Loucy (cell line): ENCODE measurements at regions not wholly inside any gene's neighbourhood (a gene's known extent, or its start where the extent isn't known, plus 50 kb on each side); places are given as distances from the start of the nearest gene placed in this dataset.

Experiments
- H2AFZ ChIP-seq: fragments of 200-600 bp; sonication (generic); 2 replicates; pipeline ENCODE4 v1.6.0; 2016; ENCODE audit warnings: antibody characterized with exemption, mild to moderate bottlenecking, low read length, moderate library complexity
- H3F3A ChIP-seq: fragments of 200-600 bp; 2 replicates; pipeline ENCODE4 v1.6.0; 2016; ENCODE audit warnings: antibody characterized with exemption, low read depth, mild to moderate bottlenecking
- H3K27me3 ChIP-seq: fragments of 200-600 bp; sonication (generic); 2 replicates; pipeline ENCODE4 v1.6.1; 2014; ENCODE audit warnings: low read length, mild to moderate bottlenecking; ENCODE audit not compliant: insufficient read depth, poor library complexity, severe bottlenecking
- H3K36me3 ChIP-seq: fragments of 200-600 bp; sonication (generic); 2 replicates; pipeline ENCODE4 v1.6.1; 2016; ENCODE audit warnings: low read length; ENCODE audit not compliant: insufficient read depth
- H3K4me1 ChIP-seq: fragments of 200-600 bp; sonication (generic); 2 replicates; pipeline ENCODE4 v1.5.1; 2014; ENCODE audit warnings: low read length, mild to moderate bottlenecking; ENCODE audit not compliant: insufficient read depth, poor library complexity, severe bottlenecking
- H3K4me2 ChIP-seq: fragments of 200-600 bp; sonication (generic); 2 replicates; pipeline ENCODE4 v1.6.0; 2014; ENCODE audit warnings: antibody characterized with exemption, low read length, low read depth, mild to moderate bottlenecking; ENCODE audit not compliant: poor library complexity, severe bottlenecking
- H3K4me3 ChIP-seq: fragments of 200-600 bp; sonication (generic); 2 replicates; pipeline ENCODE4 v1.5.1; 2014; ENCODE audit warnings: low read length, mild to moderate bottlenecking, mixed read lengths; ENCODE audit not compliant: poor library complexity, severe bottlenecking
- H3K79me2 ChIP-seq: fragments of 200-600 bp; sonication (generic); 2 replicates; pipeline ENCODE4 v1.6.1; 2014; ENCODE audit warnings: low read length; ENCODE audit not compliant: insufficient read depth
- H3K9ac ChIP-seq: fragments of 200-600 bp; sonication (generic); 2 replicates; pipeline ENCODE4 v1.6.0; 2014; ENCODE audit warnings: mild to moderate bottlenecking, low read depth, low read length, moderate library complexity; ENCODE audit not compliant: poor library complexity, severe bottlenecking
- H3K9me2 ChIP-seq: fragments of 200-600 bp; sonication (generic); replicated peaks from 2 replicates; pipeline ENCODE4 v1.6.1; 2016; ENCODE audit warnings: low read depth, low read length, mixed read lengths
- H3K9me3 ChIP-seq: fragments of 200-600 bp; sonication (generic); 2 replicates; pipeline ENCODE4 v1.6.1; 2014; ENCODE audit warnings: mild to moderate bottlenecking, antibody characterized with exemption, low read length, low read depth; ENCODE audit not compliant: insufficient read depth
- H4K20me1 ChIP-seq: fragments of 200-600 bp; sonication (generic); 2 replicates; pipeline ENCODE4 v1.6.0; 2014; ENCODE audit warnings: antibody characterized with exemption, low read length, mild to moderate bottlenecking; ENCODE audit not compliant: insufficient read depth, poor library complexity, severe bottlenecking
- EZH2phosphoT487 ChIP-seq: fragments of 200-600 bp; IDR thresholded peaks from 2 replicates; pipeline ENCODE4 v1.6.1; 2018; ENCODE audit warnings: antibody characterized with exemption, mild to moderate bottlenecking, moderate library complexity, borderline replicate concordance
- TF ChIP-seq, protein P1 (sequence below): fragments of 200-600 bp; sonication (generic); conservative IDR thresholded peaks from 2 replicates; pipeline ENCODE4 v1.5.1; 2014; ENCODE audit warnings: mild to moderate bottlenecking, antibody characterized with exemption, low read length

DNA sequence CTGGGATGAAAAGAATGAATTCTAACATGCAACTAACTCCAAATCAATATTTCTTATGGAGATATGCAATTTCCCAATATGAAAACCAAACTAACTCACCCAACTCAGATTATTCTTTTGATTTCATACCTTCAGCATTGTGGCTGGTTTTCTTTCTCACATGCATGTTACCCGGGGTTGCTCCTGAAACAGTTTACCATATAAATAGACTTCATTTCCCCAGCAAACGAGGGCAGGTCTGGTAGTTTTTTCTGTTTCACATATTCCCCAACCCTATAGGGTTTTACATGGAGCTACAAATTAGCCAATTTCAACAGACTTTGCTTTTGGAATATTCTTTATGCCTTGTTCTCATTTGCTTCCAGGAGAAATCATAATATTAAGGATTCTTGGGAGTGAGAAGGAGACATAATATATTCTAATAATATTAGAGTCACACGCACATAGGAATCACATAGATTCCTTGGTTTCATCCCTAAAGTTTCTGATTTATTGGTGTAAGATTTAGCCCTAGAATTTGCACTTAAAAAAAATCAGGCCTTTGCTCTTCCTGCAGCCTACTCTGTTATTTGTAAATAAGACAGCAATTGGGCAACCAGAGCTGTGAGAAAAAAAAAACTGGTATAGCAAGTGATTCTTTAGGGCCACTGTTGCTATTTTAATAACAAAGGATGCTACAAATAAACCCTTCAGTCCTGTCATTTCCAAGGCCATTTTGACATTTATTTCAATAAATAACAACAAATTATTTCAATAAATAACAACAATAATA is 60.3 kb upstream of the FAM20A start:
- Histone ChIP-seq H3K9me2 (no peaks in the 10 kb centered on the region), H3K27me3 (no peaks in the 10 kb centered on the region), H3K36me3 (no peaks in the 10 kb centered on the region), H3K4me1 (no peaks in the 10 kb centered on the region), H3K4me2 (no peak overlapping the region), H3K4me3 (no peak overlapping the region), H3K9me3 (no peaks in the 10 kb centered on the region), H3K9ac (no peak overlapping the region), H2AFZ (no peak overlapping the region), H4K20me1 (no peaks in the 10 kb centered on the region), H3K79me2 (no peaks in the 10 kb centered on the region), H3F3A (no peaks in the 10 kb centered on the region)
- no peak for TF ChIP-seq EZH2phosphoT487
- TF ChIP-seq, protein P1, sequence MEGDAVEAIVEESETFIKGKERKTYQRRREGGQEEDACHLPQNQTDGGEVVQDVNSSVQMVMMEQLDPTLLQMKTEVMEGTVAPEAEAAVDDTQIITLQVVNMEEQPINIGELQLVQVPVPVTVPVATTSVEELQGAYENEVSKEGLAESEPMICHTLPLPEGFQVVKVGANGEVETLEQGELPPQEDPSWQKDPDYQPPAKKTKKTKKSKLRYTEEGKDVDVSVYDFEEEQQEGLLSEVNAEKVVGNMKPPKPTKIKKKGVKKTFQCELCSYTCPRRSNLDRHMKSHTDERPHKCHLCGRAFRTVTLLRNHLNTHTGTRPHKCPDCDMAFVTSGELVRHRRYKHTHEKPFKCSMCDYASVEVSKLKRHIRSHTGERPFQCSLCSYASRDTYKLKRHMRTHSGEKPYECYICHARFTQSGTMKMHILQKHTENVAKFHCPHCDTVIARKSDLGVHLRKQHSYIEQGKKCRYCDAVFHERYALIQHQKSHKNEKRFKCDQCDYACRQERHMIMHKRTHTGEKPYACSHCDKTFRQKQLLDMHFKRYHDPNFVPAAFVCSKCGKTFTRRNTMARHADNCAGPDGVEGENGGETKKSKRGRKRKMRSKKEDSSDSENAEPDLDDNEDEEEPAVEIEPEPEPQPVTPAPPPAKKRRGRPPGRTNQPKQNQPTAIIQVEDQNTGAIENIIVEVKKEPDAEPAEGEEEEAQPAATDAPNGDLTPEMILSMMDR = no peak

DNA sequence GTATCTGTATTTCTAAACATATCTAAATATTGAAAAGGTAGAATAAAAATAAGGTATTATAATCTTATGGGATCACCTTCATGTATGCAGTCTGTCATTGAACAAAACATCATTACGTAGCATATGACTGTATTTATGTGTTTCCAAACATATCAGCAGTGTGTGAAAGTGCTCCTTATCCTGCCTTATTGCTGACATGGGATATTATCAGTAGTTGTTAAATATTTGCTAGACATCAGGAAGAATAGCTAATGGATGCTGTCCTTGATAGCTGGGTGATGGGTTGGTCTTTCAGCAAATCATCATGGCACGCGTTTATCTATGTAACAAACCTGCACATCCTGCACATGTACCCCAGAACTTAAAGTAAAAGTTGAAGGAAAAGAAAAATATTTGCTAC is 59.1 kb upstream of the FAM20A start:
- Histone ChIP-seq H2AFZ (no peak overlapping the region), H3K4me1 (no peaks in the 10 kb centered on the region), H3F3A (no peaks in the 10 kb centered on the region), H3K9ac (no peak overlapping the region), H4K20me1 (no peaks in the 10 kb centered on the region), H3K4me3 (no peak overlapping the region), H3K79me2 (no peaks in the 10 kb centered on the region), H3K27me3 (no peaks in the 10 kb centered on the region), H3K9me2 (no peaks in the 10 kb centered on the region), H3K4me2 (no peak overlapping the region), H3K36me3 (no peaks in the 10 kb centered on the region), H3K9me3 (no peaks in the 10 kb centered on the region)
- TF ChIP-seq, protein P1 = no peak
- no peak for TF ChIP-seq EZH2phosphoT487

DNA sequence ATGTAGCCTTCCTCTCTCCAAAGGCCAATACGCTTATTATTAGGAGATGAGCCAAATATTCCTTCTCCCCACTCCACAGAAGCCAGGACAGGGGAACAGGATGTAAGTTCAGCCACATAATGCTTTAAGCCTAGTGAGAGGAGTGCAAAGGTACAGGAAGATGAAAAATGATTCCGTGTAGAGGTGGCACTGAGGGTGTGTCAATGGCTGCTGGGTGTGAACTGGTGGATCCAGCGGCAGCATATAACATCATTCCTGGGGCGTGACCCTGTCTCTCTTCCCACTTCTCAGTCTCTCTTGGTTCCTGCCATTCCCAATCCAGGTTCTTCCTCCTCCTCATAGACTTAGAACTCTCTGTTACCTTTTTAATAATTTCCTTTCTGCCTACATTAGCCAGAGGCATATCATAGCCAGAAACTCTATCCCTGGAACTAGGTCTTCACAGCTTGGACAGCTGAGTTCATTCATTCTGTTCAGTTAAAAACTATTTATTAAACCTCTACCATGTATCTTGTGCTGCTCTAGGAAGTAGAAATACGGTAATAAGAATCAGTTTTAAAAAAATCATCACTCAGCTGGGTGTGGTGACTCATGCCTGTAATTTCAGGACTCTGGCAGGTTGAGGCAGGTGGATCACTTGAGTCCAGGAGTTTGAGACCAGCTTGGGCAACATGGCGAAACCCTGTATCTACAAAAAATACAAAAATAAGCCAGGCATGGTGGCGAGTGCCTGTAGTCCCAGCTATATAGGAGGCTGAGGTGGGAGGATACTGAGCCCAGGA is 58.0 kb upstream of the FAM20A start:
- H3K27me3 ChIP-seq = no peaks in the 10 kb centered on the region
- no peak overlapping the region for H3K4me2 ChIP-seq
- H3K9me3 ChIP-seq = no peaks in the 10 kb centered on the region
- no peak overlapping the region for H3K9ac ChIP-seq
- H3F3A ChIP-seq = no peaks in the 10 kb centered on the region
- H3K36me3 ChIP-seq = no peaks in the 10 kb centered on the region
- no peaks in the 10 kb centered on the region for H3K4me1 ChIP-seq
- no peak overlapping the region for H2AFZ ChIP-seq
- H3K9me2 ChIP-seq = no peaks in the 10 kb centered on the region
- no peaks in the 10 kb centered on the region for H4K20me1 ChIP-seq
- no peak for TF ChIP-seq EZH2phosphoT487
- TF ChIP-seq, protein P1 = no peak
- H3K79me2 ChIP-seq = no peaks in the 10 kb centered on the region
- no peak overlapping the region for H3K4me3 ChIP-seq
